ENCODE measurements at regions not wholly inside any gene's neighbourhood (a gene's known extent, or its start where the extent isn't known, plus 50 kb on each side); places are given as distances from the start of the nearest gene placed in this dataset.
"Not testable (repeated sequence)": the region's sequence is repeated elsewhere in the genome, so short reads cannot be mapped to it uniquely, and the experiment has no call there.

DNA sequence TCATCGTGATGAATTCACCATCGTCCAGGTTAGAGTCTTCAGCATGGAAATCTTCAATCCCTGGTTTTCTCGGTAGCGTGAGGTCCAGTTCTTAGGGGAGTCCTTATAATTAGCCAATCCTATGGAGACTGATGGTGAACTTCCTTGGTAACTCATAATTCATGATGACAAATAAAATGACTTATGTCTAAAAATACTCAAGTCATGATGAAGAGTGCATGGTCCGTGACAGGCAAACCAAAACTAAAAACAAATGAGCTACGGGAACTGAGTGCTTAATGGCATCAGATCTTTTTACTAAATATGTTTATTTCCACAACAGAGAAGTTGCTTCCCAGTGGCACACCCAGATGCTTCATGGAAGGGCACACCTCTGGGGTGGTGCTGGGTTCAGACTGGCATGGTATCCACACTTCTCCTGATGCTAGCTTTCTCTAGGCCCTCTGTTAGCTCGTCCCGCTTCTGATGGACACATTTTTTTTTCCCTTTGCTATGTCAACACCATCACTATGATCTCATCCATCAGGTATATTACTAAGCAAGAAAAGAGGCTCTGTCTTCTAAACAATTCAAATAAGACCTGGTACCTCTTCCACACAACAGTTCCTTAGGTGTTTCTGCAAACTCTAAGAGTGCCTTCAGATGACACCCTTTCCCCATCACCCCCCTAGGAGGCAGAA lies 92.8 kb upstream of the NEDD4L start:
- Histone ChIP-seq H3K4me3 (ENCODE audit: low read length) (no peak overlapping the region), H3K36me3 (ENCODE audit: control insufficient read depth, insufficient read depth, low read length) (no peaks in the 10 kb centered on the region), H3K9ac (ENCODE audit: low read length) (no peak overlapping the region), H3K4me1 (ENCODE audit: control insufficient read depth, insufficient read depth, low read length) (peaks cover 21% of the 10 kb centered on the region), H3K9me3 (ENCODE audit: control insufficient read depth, low read length) (no peaks in the 10 kb centered on the region), H3K27me3 (ENCODE audit: control insufficient read depth, insufficient read depth, low read length) (no peaks in the 10 kb centered on the region)

DNA sequence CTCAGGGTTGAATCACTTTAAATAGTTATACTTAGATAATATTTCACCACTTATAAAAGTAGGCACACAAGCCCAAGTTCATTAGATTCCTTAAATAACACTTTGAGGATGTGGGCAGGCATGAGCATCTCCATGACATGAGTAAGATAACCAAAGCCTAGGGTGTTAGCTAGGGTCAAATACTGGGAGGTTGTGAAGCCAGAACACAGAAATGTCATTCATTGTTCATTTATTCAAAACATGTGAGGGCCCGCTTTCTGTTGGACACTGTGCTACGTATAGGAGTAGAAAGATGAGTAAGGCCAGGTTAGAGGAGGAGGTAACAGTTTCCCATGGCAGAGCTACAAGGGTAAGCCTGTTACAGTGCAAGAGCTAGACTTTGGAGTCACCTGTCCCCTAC lies 93.5 kb upstream of the NEDD4L start:
- Histone ChIP-seq H3K9ac (ENCODE audit: low read length) (no peak overlapping the region), H3K9me3 (ENCODE audit: control insufficient read depth, low read length) (no peaks in the 10 kb centered on the region), H3K36me3 (ENCODE audit: control insufficient read depth, insufficient read depth, low read length) (no peaks in the 10 kb centered on the region), H3K4me1 (ENCODE audit: control insufficient read depth, insufficient read depth, low read length) (peaks cover 14% of the 10 kb centered on the region), H3K4me3 (ENCODE audit: low read length) (no peak overlapping the region), H3K27me3 (ENCODE audit: control insufficient read depth, insufficient read depth, low read length) (no peaks in the 10 kb centered on the region)

DNA sequence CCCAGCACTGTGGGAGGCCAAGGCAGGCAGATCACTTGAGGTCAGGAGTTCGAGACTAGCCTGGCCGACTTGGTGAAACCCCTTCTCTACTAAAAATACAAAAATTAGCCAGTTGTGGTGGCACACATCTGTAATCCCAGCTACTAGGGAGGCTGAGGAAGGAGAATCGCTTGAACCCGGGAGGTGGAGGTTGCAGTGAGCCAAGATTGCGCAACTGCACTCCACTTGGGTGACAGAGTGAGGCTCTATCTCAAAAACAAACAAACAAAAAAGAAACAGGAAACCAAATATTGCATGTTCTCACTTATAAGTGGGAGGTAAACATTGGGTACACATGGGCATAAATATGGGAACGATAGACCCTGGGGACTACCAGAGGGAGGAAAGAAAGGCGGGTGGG lies 94.7 kb upstream of the NEDD4L start:
- H3K4me3 ChIP-seq (ENCODE audit: low read length); H3K36me3 ChIP-seq (ENCODE audit: control insufficient read depth, insufficient read depth, low read length); H3K4me1 ChIP-seq (ENCODE audit: control insufficient read depth, insufficient read depth, low read length); H3K9me3 ChIP-seq (ENCODE audit: control insufficient read depth, low read length); H3K9ac ChIP-seq (ENCODE audit: low read length); H3K27me3 ChIP-seq (ENCODE audit: control insufficient read depth, insufficient read depth, low read length): not testable (repeated sequence)

DNA sequence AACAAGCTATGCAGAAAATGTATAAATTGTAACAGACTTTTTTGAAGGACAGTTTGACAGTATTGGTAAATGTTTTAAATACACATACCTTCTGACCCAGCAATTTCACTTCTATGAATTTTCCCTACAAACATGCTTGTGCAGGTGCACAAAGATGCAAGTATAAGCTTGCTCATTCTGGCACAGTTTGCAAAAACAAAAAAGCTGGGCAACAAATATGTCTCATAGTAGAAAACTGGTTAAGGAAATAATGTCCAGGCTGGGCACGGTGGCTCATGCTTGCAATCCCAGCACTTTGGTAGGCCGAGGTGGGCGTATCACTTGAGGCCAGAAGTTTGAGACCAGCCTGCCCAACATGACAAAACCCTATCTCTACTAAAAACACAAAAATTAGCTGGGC lies 96.9 kb upstream of the NEDD4L start:
- no peaks in the 10 kb centered on the region for H3K27me3 ChIP-seq (ENCODE audit: control insufficient read depth, insufficient read depth, low read length)
- H3K4me3 ChIP-seq (ENCODE audit: low read length) = no peak overlapping the region
- H3K4me1 ChIP-seq (ENCODE audit: control insufficient read depth, insufficient read depth, low read length) = no peaks in the 10 kb centered on the region
- H3K9ac ChIP-seq (ENCODE audit: low read length) = no peak overlapping the region
- no peaks in the 10 kb centered on the region for H3K36me3 ChIP-seq (ENCODE audit: control insufficient read depth, insufficient read depth, low read length)
- no peaks in the 10 kb centered on the region for H3K9me3 ChIP-seq (ENCODE audit: control insufficient read depth, low read length)

DNA sequence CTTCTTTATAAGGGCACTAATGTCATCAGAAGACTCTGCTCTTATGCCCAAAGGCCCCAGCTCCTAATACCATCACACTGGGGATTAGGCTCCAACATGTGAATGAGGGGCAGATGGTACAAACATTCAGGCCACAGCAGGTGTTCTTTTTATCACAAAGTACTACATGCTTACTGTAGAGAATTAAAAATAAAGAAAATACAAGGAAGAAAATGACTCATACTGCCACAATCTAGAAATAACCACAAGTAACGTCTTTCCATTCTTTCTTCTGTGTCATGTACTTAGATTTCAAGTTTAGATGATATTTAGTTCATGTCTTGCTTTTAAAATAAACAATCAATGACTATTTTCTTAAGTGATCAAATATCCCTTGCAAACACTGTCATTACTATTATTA lies 100.3 kb upstream of the NEDD4L start:
- Histone ChIP-seq H3K27me3 (ENCODE audit: control insufficient read depth, insufficient read depth, low read length) (no peaks in the 10 kb centered on the region), H3K9me3 (ENCODE audit: control insufficient read depth, low read length) (no peaks in the 10 kb centered on the region), H3K36me3 (ENCODE audit: control insufficient read depth, insufficient read depth, low read length) (no peaks in the 10 kb centered on the region), H3K4me1 (ENCODE audit: control insufficient read depth, insufficient read depth, low read length) (no peaks in the 10 kb centered on the region), H3K4me3 (ENCODE audit: low read length) (no peak overlapping the region), H3K9ac (ENCODE audit: low read length) (no peak overlapping the region)

DNA sequence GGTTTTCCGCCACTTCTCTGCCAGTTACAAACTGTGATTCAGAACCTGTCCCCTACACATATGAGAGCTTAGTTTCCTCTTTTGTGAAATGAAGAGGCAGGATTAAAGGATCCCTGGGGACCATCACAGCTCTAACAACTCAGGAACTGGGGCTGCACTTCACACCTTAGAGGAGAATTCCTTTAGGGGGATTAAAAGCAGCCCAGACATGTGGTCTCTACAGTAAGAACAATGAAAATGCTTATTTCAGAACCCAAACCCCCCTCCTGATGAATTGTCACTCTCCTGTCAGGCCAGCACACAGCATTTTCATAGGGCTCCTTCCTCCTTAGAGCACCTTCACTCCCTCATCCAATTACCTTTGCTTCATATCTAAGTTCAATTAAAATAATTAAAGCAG lies 101.5 kb upstream of the NEDD4L start:
- H3K9me3 ChIP-seq (ENCODE audit: control insufficient read depth, low read length) = no peaks in the 10 kb centered on the region
- H3K36me3 ChIP-seq (ENCODE audit: control insufficient read depth, insufficient read depth, low read length) = no peaks in the 10 kb centered on the region
- no peaks in the 10 kb centered on the region for H3K4me1 ChIP-seq (ENCODE audit: control insufficient read depth, insufficient read depth, low read length)
- no peak overlapping the region for H3K9ac ChIP-seq (ENCODE audit: low read length)
- no peaks in the 10 kb centered on the region for H3K27me3 ChIP-seq (ENCODE audit: control insufficient read depth, insufficient read depth, low read length)
- no peak overlapping the region for H3K4me3 ChIP-seq (ENCODE audit: low read length)

DNA sequence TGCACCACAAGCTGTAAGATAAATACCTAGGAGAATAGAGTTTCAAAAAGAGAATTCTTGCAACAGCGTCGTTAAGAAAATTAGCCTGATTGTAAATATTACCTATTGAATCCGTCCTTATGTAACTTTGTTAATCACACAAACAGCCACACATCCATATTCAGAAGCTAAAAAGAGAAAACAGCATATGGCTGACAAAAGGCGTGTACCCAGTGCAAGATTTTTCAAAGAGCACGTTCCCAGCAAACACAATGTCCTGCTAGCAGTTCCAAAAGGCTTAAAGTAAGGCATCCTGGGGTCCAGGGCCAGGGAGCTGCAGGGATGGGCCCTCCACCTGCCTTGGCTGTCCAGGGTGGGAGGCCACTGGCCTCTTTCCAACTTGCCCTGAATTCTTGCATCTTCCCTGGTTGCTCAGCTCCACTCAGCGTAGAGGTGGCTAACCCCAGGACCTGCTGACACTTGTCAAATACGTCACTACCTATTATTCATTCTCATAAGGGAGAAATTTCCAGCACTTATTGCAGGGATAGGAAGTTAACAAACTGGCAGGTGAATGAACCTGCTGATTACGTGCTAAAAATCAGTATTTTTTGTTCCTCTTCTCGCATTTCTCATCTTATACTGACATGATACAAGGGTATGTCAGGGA lies 102.1 kb upstream of the NEDD4L start:
- no peaks in the 10 kb centered on the region for H3K9me3 ChIP-seq (ENCODE audit: control insufficient read depth, low read length)
- no peak overlapping the region for H3K9ac ChIP-seq (ENCODE audit: low read length)
- H3K4me3 ChIP-seq (ENCODE audit: low read length) = no peak overlapping the region
- H3K36me3 ChIP-seq (ENCODE audit: control insufficient read depth, insufficient read depth, low read length) = no peaks in the 10 kb centered on the region
- H3K4me1 ChIP-seq (ENCODE audit: control insufficient read depth, insufficient read depth, low read length) = no peaks in the 10 kb centered on the region
- H3K27me3 ChIP-seq (ENCODE audit: control insufficient read depth, insufficient read depth, low read length) = no peaks in the 10 kb centered on the region

DNA sequence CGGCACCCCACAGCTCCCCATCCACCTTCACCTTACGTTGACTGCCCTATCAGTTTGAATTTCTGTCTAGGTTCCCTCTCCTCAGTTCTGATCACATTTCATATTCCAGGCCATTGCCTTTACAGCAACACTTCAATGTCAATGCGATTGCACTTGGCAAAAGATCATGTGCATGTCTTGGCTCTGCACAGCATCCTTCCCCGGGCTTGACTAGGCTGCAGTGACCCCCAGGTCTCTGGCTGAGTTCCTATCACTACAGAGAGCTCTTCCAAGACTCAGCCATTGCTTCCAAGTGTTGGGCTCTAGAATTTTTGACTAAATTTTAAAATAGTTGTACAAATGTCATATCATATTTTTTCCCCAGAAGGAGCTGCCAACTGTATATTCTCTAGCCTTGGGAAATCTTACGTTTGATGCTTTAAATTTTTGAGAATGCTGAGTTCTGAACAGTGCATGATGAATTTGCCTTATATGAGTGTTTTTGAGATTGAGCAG lies 103.8 kb upstream of the NEDD4L start:
- no peaks in the 10 kb centered on the region for H3K4me1 ChIP-seq (ENCODE audit: control insufficient read depth, insufficient read depth, low read length)
- H3K36me3 ChIP-seq (ENCODE audit: control insufficient read depth, insufficient read depth, low read length) = no peaks in the 10 kb centered on the region
- H3K9ac ChIP-seq (ENCODE audit: low read length) = no peak overlapping the region
- H3K27me3 ChIP-seq (ENCODE audit: control insufficient read depth, insufficient read depth, low read length) = no peaks in the 10 kb centered on the region
- no peak overlapping the region for H3K4me3 ChIP-seq (ENCODE audit: low read length)
- H3K9me3 ChIP-seq (ENCODE audit: control insufficient read depth, low read length) = no peaks in the 10 kb centered on the region

DNA sequence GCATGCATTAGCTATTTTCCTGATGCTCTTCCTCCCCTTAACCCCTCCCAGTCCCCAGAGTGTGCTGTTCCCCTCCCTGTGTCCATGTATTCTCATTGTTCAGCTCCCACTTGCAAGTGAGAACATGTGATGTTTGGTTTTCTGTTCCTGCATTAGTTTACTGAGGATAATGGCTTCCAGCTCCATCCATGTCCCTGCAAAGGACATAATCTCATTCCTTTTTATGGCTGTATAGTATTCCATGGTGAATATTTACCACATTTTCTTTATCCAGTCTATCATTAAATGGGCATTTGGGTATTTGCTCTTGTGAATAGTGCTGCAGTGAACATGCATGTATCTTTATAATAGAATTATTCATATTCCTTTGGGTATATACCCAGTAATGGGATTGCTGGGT lies 109.7 kb upstream of the NEDD4L start:
- not testable (repeated sequence) for H3K36me3 ChIP-seq (ENCODE audit: control insufficient read depth, insufficient read depth, low read length); H3K4me3 ChIP-seq (ENCODE audit: low read length); H3K4me1 ChIP-seq (ENCODE audit: control insufficient read depth, insufficient read depth, low read length); H3K27me3 ChIP-seq (ENCODE audit: control insufficient read depth, insufficient read depth, low read length); H3K9ac ChIP-seq (ENCODE audit: low read length); H3K9me3 ChIP-seq (ENCODE audit: control insufficient read depth, low read length)

DNA sequence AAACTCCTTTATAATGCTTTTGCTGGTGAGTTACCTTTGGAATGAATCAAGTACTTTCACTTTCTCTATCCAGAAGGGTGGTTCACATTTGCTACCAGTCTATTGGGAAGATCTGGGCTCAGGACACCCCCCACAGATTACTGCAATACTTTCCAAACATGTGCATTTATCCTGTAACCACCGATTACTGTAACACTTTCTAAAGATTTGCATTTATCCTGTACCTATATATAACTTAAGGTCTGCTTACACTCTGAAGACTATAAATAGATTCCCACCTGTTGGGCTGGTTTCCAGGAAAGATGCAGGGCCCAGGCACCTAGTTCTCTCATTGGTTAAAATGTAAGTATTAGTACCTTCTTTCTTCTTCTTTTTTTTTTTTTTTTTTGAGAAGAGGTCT lies 113.0 kb upstream of the NEDD4L start:
- H3K4me3 ChIP-seq (ENCODE audit: low read length) = no peak overlapping the region
- H3K9ac ChIP-seq (ENCODE audit: low read length) = no peak overlapping the region
- no peaks in the 10 kb centered on the region for H3K4me1 ChIP-seq (ENCODE audit: control insufficient read depth, insufficient read depth, low read length)
- H3K9me3 ChIP-seq (ENCODE audit: control insufficient read depth, low read length) = no peaks in the 10 kb centered on the region
- no peaks in the 10 kb centered on the region for H3K36me3 ChIP-seq (ENCODE audit: control insufficient read depth, insufficient read depth, low read length)
- no peaks in the 10 kb centered on the region for H3K27me3 ChIP-seq (ENCODE audit: control insufficient read depth, insufficient read depth, low read length)

DNA sequence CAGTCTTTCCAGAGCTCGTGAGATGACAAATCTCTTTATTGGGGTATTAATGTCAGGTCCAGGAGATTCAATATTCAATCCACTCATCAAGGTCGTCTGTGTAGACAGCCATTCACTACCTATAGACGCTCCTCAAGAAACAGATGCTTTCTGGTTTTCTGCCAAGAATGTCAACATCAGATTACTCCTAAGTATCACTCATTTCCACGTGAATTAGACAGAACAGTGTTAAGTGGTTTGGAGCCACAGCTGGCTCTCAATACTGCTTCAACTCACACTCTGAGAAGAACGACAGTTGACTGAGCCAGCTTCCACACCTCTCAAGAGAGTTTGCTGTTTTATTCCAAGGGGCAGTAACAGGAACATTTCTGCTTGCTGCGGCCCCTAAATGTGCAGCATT lies 113.5 kb upstream of the NEDD4L start:
- no peaks in the 10 kb centered on the region for H3K4me1 ChIP-seq (ENCODE audit: control insufficient read depth, insufficient read depth, low read length)
- H3K36me3 ChIP-seq (ENCODE audit: control insufficient read depth, insufficient read depth, low read length) = no peaks in the 10 kb centered on the region
- H3K9ac ChIP-seq (ENCODE audit: low read length) = no peak overlapping the region
- H3K27me3 ChIP-seq (ENCODE audit: control insufficient read depth, insufficient read depth, low read length) = no peaks in the 10 kb centered on the region
- H3K4me3 ChIP-seq (ENCODE audit: low read length) = no peak overlapping the region
- H3K9me3 ChIP-seq (ENCODE audit: control insufficient read depth, low read length) = no peaks in the 10 kb centered on the region

DNA sequence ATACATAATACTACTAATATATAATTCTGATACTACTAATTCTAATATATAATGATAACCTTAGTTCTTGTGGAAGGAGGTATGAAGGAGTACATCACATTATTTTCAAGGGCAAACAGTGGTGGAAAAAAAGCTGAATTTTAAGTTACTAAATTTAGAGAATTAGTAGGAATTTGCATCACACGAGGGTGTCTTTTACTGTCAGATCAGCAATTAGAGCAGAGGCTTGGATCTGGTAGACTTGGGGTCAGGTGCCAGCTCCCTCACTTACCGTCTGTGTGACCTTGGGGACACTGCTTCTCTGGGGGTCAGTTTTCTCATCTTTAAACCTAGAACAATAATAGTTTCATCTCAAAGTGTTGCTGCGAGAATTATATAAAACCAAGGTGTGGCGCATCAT lies 114.1 kb upstream of the NEDD4L start:
- no peak overlapping the region for H3K9ac ChIP-seq (ENCODE audit: low read length)
- no peaks in the 10 kb centered on the region for H3K27me3 ChIP-seq (ENCODE audit: control insufficient read depth, insufficient read depth, low read length)
- H3K4me1 ChIP-seq (ENCODE audit: control insufficient read depth, insufficient read depth, low read length) = no peaks in the 10 kb centered on the region
- no peaks in the 10 kb centered on the region for H3K36me3 ChIP-seq (ENCODE audit: control insufficient read depth, insufficient read depth, low read length)
- H3K9me3 ChIP-seq (ENCODE audit: control insufficient read depth, low read length) = no peaks in the 10 kb centered on the region
- H3K4me3 ChIP-seq (ENCODE audit: low read length) = no peak overlapping the region

Data from mucosa of stomach (tissue), 1 donor.